ENCODE measurements at regions not wholly inside any gene's neighbourhood (a gene's known extent, or its start where the extent isn't known, plus 50 kb on each side); places are given as distances from the start of the nearest gene placed in this dataset.

- H3K4me3 Mint-ChIP-seq (ENCODE audit: unreplicated experiment): no peak overlapping the region
- no peak overlapping the region for H3K27ac Mint-ChIP-seq (ENCODE audit: unreplicated experiment)
- no peaks in the 10 kb centered on the region for H3K9me3 Mint-ChIP-seq (ENCODE audit: low read depth)
Observed at GRCh38 chr2:11932048-11932512, 185.6 kb downstream of the LPIN1 start.

DNA sequence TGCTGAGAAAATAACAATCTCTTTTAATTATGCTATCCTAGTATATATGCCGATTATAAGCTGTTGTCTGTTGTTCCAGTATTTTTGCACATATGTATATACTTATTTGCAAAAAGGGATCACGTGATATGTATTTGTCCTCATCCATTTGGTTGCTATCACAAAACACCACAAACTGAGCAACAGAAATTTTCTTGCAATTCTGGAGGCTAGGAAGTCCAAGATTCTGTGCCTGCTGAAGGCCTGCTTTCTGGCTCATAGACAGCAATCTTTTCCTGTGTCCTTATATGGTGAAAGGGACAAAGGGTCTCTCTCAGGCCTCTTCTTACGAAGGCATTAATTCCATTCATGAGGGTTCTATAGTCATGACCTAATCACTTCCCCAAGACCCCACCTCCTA is 186.5 kb downstream of the LPIN1 start:
- DNase-seq (ENCODE audit: low spot score): no peak
- no peak for TF ChIP-seq CTCF (IDR thresholded peaks at IDR 0.05)
- no peaks in the 10 kb centered on the region for H3K27me3 Mint-ChIP-seq (ENCODE audit: low read depth)
- H3K4me1 Mint-ChIP-seq (ENCODE audit: low read depth): peaks cover 6% of the 10 kb centered on the region
- H3K36me3 Mint-ChIP-seq (ENCODE audit: low read depth): no peaks in the 10 kb centered on the region
- H3K4me3 Mint-ChIP-seq (ENCODE audit: unreplicated experiment): no peak overlapping the region
- H3K27ac Mint-ChIP-seq (ENCODE audit: unreplicated experiment): no peak overlapping the region
- H3K9me3 Mint-ChIP-seq (ENCODE audit: low read depth): no peaks in the 10 kb centered on the region

More at GRCh38 chr2:11932048-11932512, 185.6 kb downstream of the LPIN1 start:
- H3K27me3 Mint-ChIP-seq (ENCODE audit: low read depth): peaks cover 2% of the 10 kb centered on the region
- TF ChIP-seq CTCF (IDR thresholded peaks at IDR 0.05): no peak
- DNase-seq (ENCODE audit: low spot score): no peak
- H3K36me3 Mint-ChIP-seq (ENCODE audit: low read depth): no peaks in the 10 kb centered on the region
- H3K4me1 Mint-ChIP-seq (ENCODE audit: low read depth): peaks cover 6% of the 10 kb centered on the region

- H3K9me3 Mint-ChIP-seq (ENCODE audit: low read depth): no peaks in the 10 kb centered on the region
- no peak overlapping the region for H3K27ac Mint-ChIP-seq (ENCODE audit: unreplicated experiment)
Observed at GRCh38 chr2:11933854-11934253, 187.4 kb downstream of the LPIN1 start.

DNA sequence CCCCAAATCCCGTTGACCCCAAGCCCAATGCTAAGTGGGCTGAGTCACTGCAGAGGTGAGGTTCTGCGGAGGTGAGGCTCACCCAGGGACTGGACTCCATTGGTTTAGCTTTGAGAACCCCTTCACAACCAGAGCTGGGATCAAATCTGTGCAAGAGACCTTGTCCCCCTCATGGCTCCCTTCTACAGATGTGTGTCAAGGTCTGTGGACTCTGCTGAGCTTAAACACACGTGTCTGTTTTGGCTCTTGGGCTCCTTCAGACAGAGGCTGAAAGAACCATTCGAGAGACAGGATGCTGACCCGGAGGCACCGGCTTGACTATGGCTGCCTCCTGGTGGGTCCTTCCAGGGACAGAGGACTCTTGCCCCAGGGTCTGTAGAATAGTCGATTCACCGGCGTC is 190.3 kb downstream of the LPIN1 start:
- Mint-ChIP-seq H3K4me3 (ENCODE audit: unreplicated experiment) (no peak overlapping the region), H3K27ac (ENCODE audit: unreplicated experiment) (no peak overlapping the region), H3K4me1 (ENCODE audit: low read depth) (no peaks in the 10 kb centered on the region), H3K27me3 (ENCODE audit: low read depth) (no peaks in the 10 kb centered on the region), H3K36me3 (ENCODE audit: low read depth) (no peaks in the 10 kb centered on the region), H3K9me3 (ENCODE audit: low read depth) (no peaks in the 10 kb centered on the region)
- TF ChIP-seq CTCF (IDR thresholded peaks at IDR 0.05): no peak
- no peak for DNase-seq (ENCODE audit: low spot score)

More at GRCh38 chr2:11933854-11934253, 187.4 kb downstream of the LPIN1 start:
- TF ChIP-seq CTCF (IDR thresholded peaks at IDR 0.05): no peak
- H3K36me3 Mint-ChIP-seq (ENCODE audit: low read depth): no peaks in the 10 kb centered on the region
- no peak overlapping the region for H3K4me3 Mint-ChIP-seq (ENCODE audit: unreplicated experiment)
- no peak for DNase-seq (ENCODE audit: low spot score)
- peaks cover 6% of the 10 kb centered on the region for H3K4me1 Mint-ChIP-seq (ENCODE audit: low read depth)
- H3K27me3 Mint-ChIP-seq (ENCODE audit: low read depth): no peaks in the 10 kb centered on the region

GRCh38 chr2:11938196-11938595 is 191.8 kb downstream of the LPIN1 start:
- H3K27me3 Mint-ChIP-seq (ENCODE audit: low read depth): no peaks in the 10 kb centered on the region
- H3K4me3 Mint-ChIP-seq (ENCODE audit: unreplicated experiment): no peak overlapping the region
- H3K27ac Mint-ChIP-seq (ENCODE audit: unreplicated experiment): no peak overlapping the region
- no peaks in the 10 kb centered on the region for H3K4me1 Mint-ChIP-seq (ENCODE audit: low read depth)
- no peaks in the 10 kb centered on the region for H3K9me3 Mint-ChIP-seq (ENCODE audit: low read depth)
- TF ChIP-seq CTCF (IDR thresholded peaks at IDR 0.05): no peak
- H3K36me3 Mint-ChIP-seq (ENCODE audit: low read depth): no peaks in the 10 kb centered on the region
- no peak for DNase-seq (ENCODE audit: low spot score)

Data from chondrocyte (in vitro differentiated cells).